C4-2B (cell line): ENCODE measurements at regions not wholly inside any gene's neighbourhood (a gene's known extent, or its start where the extent isn't known, plus 50 kb on each side); places are given as distances from the start of the nearest gene placed in this dataset.

Source experiments
- CTCF ChIP-seq: fragments of 450-650 bp; conservative IDR thresholded peaks from 2 replicates; pipeline ENCODE4 v1.5.1; 2017; ENCODE audit warnings: mild to moderate bottlenecking
- ZFX ChIP-seq: fragments of 450-650 bp; IDR thresholded peaks from 2 replicates; pipeline ENCODE4 v1.6.1; 2017

DNA sequence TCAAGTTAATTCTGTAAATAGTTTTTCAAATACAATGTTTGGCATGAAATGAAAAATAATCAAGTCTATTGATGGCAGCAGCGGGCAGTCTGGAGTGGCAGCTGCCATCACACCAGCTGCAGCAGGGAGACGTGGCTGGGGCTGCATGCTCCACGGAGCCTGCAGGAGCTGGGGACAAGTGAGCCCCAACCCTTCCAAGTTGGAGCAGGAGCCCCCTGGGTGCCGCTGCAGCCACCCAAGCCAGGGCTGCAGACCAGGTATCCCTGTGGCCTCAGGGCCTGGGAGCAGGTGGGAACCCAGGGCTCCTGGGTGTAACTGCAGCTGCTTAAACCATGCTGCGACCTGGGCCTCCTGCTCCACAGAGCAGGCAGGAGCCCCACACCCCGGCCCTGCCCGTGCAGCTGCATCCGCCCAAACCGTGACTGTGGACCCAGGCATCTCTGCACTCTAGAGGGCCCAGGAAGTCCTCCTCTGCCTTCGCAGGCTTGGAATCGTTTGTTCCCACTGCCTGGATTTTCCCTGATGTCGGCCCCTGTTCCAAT lies 257.4 kb downstream of the PLOD2 start:
- TF ChIP-seq CTCF (no peak), ZFX (no peak)
